Spleen (tissue), 11 donors: ENCODE measurements at regions not wholly inside any gene's neighbourhood (a gene's known extent, or its start where the extent isn't known, plus 50 kb on each side); places are given as distances from the start of the nearest gene placed in this dataset.

ENCODE experiments used
- DNase-seq: peaks from one replicate; pipeline ENCODE4 v3.0.0-alpha.2; 2020
- H3K27ac ChIP-seq, 8 donors: fragments of 200-600 bp; sonication (generic) in 7 of 8; 1 replicate in 4 of 8; 2 replicates in 4 of 8; pipeline versions ENCODE4 v1.5.0 to v1.8.0; 2016 to 2021; ENCODE audit warnings: inconsistent platforms in 4 of 8, mild to moderate bottlenecking in 4 of 8, moderate library complexity in 1 of 8
- H3K27me3 ChIP-seq, 7 donors: fragments of 200-600 bp; sonication (generic) in 6 of 7; replicated peaks in 1 of 7; 1 replicate in 4 of 7; 2 replicates in 3 of 7; pipeline versions ENCODE4 v1.5.0 to v1.8.0; 2016 to 2021; ENCODE audit warnings: inconsistent platforms in 3 of 7, mild to moderate bottlenecking in 1 of 7
- H3K36me3 ChIP-seq, 6 donors: fragments of 200-600 bp; sonication (generic) in 5 of 6; 1 replicate in 4 of 6; 2 replicates in 2 of 6; pipeline versions ENCODE4 v1.5.0 to v1.8.0; 2016 to 2021; ENCODE audit warnings: inconsistent platforms in 2 of 6
- H3K4me1 ChIP-seq, 6 donors: fragments of 200-600 bp; sonication (generic) in 5 of 6; 1 replicate in 3 of 6; 2 replicates in 3 of 6; pipeline versions ENCODE4 v1.5.0 to v1.8.0; 2016 to 2021; ENCODE audit warnings: inconsistent platforms in 3 of 6
- H3K4me3 ChIP-seq, 8 donors: fragments of 200-600 bp; sonication (generic) in 7 of 8; 1 replicate in 4 of 8; 2 replicates in 4 of 8; pipeline versions ENCODE4 v1.5.0 to v1.8.0; 2016 to 2021; ENCODE audit warnings: inconsistent platforms in 4 of 8, mild to moderate bottlenecking in 4 of 8, moderate library complexity in 2 of 8
- H3K9me3 ChIP-seq, 8 donors: fragments of 200-600 bp; sonication (generic) in 7 of 8; 1 replicate in 4 of 8; 2 replicates in 4 of 8; pipeline versions ENCODE4 v1.5.0 to v1.8.0; 2016 to 2021; ENCODE audit warnings: inconsistent platforms in 4 of 8
- CTCF ChIP-seq, 11 experiments: fragments of 200-600 bp in 7 of 11; fragments of 450-650 bp in 4 of 11; sonication (generic) in 4 of 11; IDR thresholded peaks in 8 of 11; conservative IDR thresholded peaks in 3 of 11; 1 replicate in 7 of 11; 2 replicates in 4 of 11; pipeline versions ENCODE4 v1.4.0 to v1.8.0; 2016 to 2021; ENCODE audit warnings: antibody characterized with exemption in 11 of 11, inconsistent platforms in 4 of 11, mild to moderate bottlenecking in 1 of 11
- POLR2A ChIP-seq, 3 donors: fragments of 450-650 bp; IDR thresholded peaks; one replicate each; pipeline ENCODE4 v1.5.1; 2017; ENCODE audit warnings: antibody characterized with exemption in 3 of 3, mild to moderate bottlenecking in 1 of 3
- POLR2AphosphoS5 ChIP-seq, 3 donors: sonication (generic); formaldehyde crosslinking; IDR thresholded peaks; one replicate each; pipeline ENCODE4 v1.5.1; 2017; ENCODE audit warnings: antibody characterized with exemption in 3 of 3
- WGBS, 5 donors: extraction: QIAGEN DNeasy Blood & Tissue Kit in 3 of 5; methylation state at CpG; one replicate each; pipeline versions ENCODE4 v1.1.5 to v1.1.7; 2013 to 2018; 5-methylcytosine and 5-hydroxymethylcytosine counted together
- intact Hi-C: fragments of 100-400 bp; cut with DNase I; formaldehyde crosslinking; loops from one replicate; pipeline ENCODE4 v1.15.0; 2023; ENCODE audit warnings: low total_unique reads
- donor health status: healthy with polysubstance abuse.
- donor health status: DM: no; HTN: no; CAD: no; lungs with moderate emphysema.
- donor health status: DM: no; HTN: no; CAD: no.
- donor health status: Bipolar disorder and iron deficiency.
- donor health status: healthy.
- donor health status: DM: no; HTN: no; CAD: no.
- donor health status: DM: yes; HTN: yes; CAD: no.

GRCh38 chr15:91521548-91521947, 332.0 kb upstream of the SLCO3A1 start:
- no peak overlapping the region for H3K4me3 ChIP-seq
- no peaks in the 10 kb centered on the region for H3K4me1 ChIP-seq
- no peaks in the 10 kb centered on the region for H3K9me3 ChIP-seq
- H3K36me3 ChIP-seq = no peaks in the 10 kb centered on the region
- no peak for TF ChIP-seq POLR2AphosphoS5 (IDR thresholded peaks at IDR 0.05)
- no peak for TF ChIP-seq POLR2A (IDR thresholded peaks at IDR 0.05)
- no peak overlapping the region for H3K27ac ChIP-seq
- WGBS, 5 donors = 74 to 87% (median 81%) methylated on average over 9 of the region's 9 CpGs
- no peak for DNase-seq
- intact Hi-C loops = no loop called here
- H3K27me3 ChIP-seq = peaks cover 0 to 9% (median 0%) of the 10 kb centered on the region in 7 donors

- Histone ChIP-seq H3K27ac (no peak overlapping the region), H3K9me3 (no peaks in the 10 kb centered on the region), H3K27me3 (peaks cover 0 to 14% (median 0%) of the 10 kb centered on the region in 7 donors), H3K4me1 (no peaks in the 10 kb centered on the region), H3K36me3 (no peaks in the 10 kb centered on the region), H3K4me3 (no peak overlapping the region)
- TF ChIP-seq POLR2AphosphoS5 (IDR thresholded peaks at IDR 0.05) = no peak
- TF ChIP-seq POLR2A (IDR thresholded peaks at IDR 0.05) = no peak
- no peak for TF ChIP-seq CTCF (IDR thresholded peaks at IDR 0.05 in 8 of 11, conservative IDR thresholded peaks at IDR 0.05 in 3 of 11)
- no peak for DNase-seq
- intact Hi-C loops = no loop called here
- 67 to 88% (median 85%) methylated on average over 2 of the region's 2 CpGs for WGBS, 5 donors
Measured at GRCh38 chr15:91521996-91522395, 331.5 kb upstream of the SLCO3A1 start.

- H3K27me3 ChIP-seq = peaks cover 0 to 17% (median 0%) of the 10 kb centered on the region in 7 donors
- no peak overlapping the region for H3K27ac ChIP-seq
- 37 to 61% (median 41%) methylated on average over 2 of the region's 2 CpGs for WGBS, 5 donors
- no peaks in the 10 kb centered on the region for H3K4me1 ChIP-seq
- no peak for TF ChIP-seq POLR2A (IDR thresholded peaks at IDR 0.05)
- TF ChIP-seq CTCF (IDR thresholded peaks at IDR 0.05 in 8 of 11, conservative IDR thresholded peaks at IDR 0.05 in 3 of 11) = peak in 5 of 11 experiments; percentile 9 to 36 (median 19)
- no peaks in the 10 kb centered on the region for H3K36me3 ChIP-seq
- H3K4me3 ChIP-seq = no peak overlapping the region
- intact Hi-C loops = no loop called here
- no peaks in the 10 kb centered on the region for H3K9me3 ChIP-seq
- no peak for DNase-seq
Measured at GRCh38 chr15:91522605-91523332, 330.7 kb upstream of the SLCO3A1 start.

DNA sequence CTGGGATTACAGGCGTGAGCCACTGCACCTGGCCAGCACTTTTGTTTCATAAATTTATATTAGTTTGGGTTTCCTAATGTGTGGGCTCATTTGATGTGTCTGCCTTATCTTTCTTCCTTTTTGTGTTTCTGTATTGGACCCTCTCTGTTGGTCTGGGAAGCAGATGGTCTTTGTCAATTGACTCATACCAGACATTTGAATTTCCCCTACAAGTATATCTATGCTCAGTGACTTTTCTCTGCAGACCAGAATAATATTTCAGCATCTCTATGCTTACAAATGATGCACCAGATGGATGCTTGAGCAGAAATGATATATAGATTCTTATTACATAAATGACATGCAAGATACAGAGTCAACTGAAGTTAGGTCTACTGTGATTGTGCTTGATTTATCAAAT, 329.9 kb upstream of the SLCO3A1 start:
- Histone ChIP-seq H3K4me3 (no peak overlapping the region), H3K9me3 (no peaks in the 10 kb centered on the region), H3K27ac (no peak overlapping the region), H3K36me3 (no peaks in the 10 kb centered on the region), H3K4me1 (no peaks in the 10 kb centered on the region), H3K27me3 (peaks cover 0 to 17% (median 0%) of the 10 kb centered on the region in 7 donors)
- 71 to 96% (median 87%) methylated on average over 1 of the region's 1 CpG for WGBS, 5 donors
- DNase-seq = no peak
- TF ChIP-seq CTCF (IDR thresholded peaks at IDR 0.05 in 8 of 11, conservative IDR thresholded peaks at IDR 0.05 in 3 of 11) (no peak), POLR2AphosphoS5 (IDR thresholded peaks at IDR 0.05) (no peak), POLR2A (IDR thresholded peaks at IDR 0.05) (no peak)
- intact Hi-C loops = no loop called here
